Colonic mucosa (tissue), 4 donors: ENCODE measurements at regions not wholly inside any gene's neighbourhood (a gene's known extent, or its start where the extent isn't known, plus 50 kb on each side); places are given as distances from the start of the nearest gene placed in this dataset.

ENCODE experiments used
- DNase-seq: peaks from one replicate; pipeline ENCODE4 v3.0.0-alpha.2; 2020
- H3K27ac ChIP-seq: fragments of 200-600 bp; one replicate; pipeline ENCODE4 v1.8.0; 2021
- H3K27me3 ChIP-seq: fragments of 200-600 bp; one replicate; pipeline ENCODE4 v1.8.0; 2021
- H3K36me3 ChIP-seq: fragments of 200-600 bp; one replicate; pipeline ENCODE4 v1.8.0; 2021
- H3K4me1 ChIP-seq: fragments of 200-600 bp; one replicate; pipeline ENCODE4 v1.8.0; 2021; ENCODE audit warnings: mild to moderate bottlenecking
- H3K4me3 ChIP-seq: fragments of 200-600 bp; one replicate; pipeline ENCODE4 v1.8.0; 2021
- H3K9ac ChIP-seq, 2 donors: one replicate each; pipeline ENCODE4 v1.7.0; 2013; ENCODE audit warnings: control low read depth in 2 of 2, low read depth in 2 of 2, low read length in 2 of 2
- H3K9me3 ChIP-seq: fragments of 200-600 bp; one replicate; pipeline ENCODE4 v1.8.0; 2021
- intact Hi-C: fragments of 100-400 bp; cut with DNase I; formaldehyde crosslinking; loops from one replicate; pipeline ENCODE4 v1.14.1; 2022
- TF ChIP-seq, protein P1 (sequence below): fragments of 200-600 bp; IDR thresholded peaks from one replicate; pipeline ENCODE4 v1.8.0; 2022; ENCODE audit warnings: antibody characterized with exemption, mild to moderate bottlenecking
- donor health status: healthy.
- donor health status: DM: no; HTN: no; CAD: no.
- donor health status: DM: no; HTN: no; CAD: no.

GRCh38 chr13:22495819-22496218 is 685.0 kb upstream of the SGCG start:
- H3K9ac ChIP-seq: no peak overlapping the region
- no peak overlapping the region for H3K4me3 ChIP-seq
- intact Hi-C loops: no loop called here
- no peaks in the 10 kb centered on the region for H3K9me3 ChIP-seq
- TF ChIP-seq, protein P1, sequence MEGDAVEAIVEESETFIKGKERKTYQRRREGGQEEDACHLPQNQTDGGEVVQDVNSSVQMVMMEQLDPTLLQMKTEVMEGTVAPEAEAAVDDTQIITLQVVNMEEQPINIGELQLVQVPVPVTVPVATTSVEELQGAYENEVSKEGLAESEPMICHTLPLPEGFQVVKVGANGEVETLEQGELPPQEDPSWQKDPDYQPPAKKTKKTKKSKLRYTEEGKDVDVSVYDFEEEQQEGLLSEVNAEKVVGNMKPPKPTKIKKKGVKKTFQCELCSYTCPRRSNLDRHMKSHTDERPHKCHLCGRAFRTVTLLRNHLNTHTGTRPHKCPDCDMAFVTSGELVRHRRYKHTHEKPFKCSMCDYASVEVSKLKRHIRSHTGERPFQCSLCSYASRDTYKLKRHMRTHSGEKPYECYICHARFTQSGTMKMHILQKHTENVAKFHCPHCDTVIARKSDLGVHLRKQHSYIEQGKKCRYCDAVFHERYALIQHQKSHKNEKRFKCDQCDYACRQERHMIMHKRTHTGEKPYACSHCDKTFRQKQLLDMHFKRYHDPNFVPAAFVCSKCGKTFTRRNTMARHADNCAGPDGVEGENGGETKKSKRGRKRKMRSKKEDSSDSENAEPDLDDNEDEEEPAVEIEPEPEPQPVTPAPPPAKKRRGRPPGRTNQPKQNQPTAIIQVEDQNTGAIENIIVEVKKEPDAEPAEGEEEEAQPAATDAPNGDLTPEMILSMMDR: no peak
- DNase-seq: no peak
- no peaks in the 10 kb centered on the region for H3K27me3 ChIP-seq
- no peaks in the 10 kb centered on the region for H3K36me3 ChIP-seq
- H3K4me1 ChIP-seq: no peaks in the 10 kb centered on the region
- H3K27ac ChIP-seq: no peak overlapping the region

- intact Hi-C loops: no loop called here
- H3K36me3 ChIP-seq: no peaks in the 10 kb centered on the region
- H3K4me1 ChIP-seq: no peaks in the 10 kb centered on the region
- H3K27ac ChIP-seq: no peak overlapping the region
- no peak overlapping the region for H3K4me3 ChIP-seq
- no peaks in the 10 kb centered on the region for H3K27me3 ChIP-seq
- no peak overlapping the region for H3K9ac ChIP-seq
- TF ChIP-seq, protein P1: no peak
- H3K9me3 ChIP-seq: no peaks in the 10 kb centered on the region
- DNase-seq: no peak
These were observed 683.8 kb upstream of the SGCG start for GRCh38 chr13:22496803-22497508.

GRCh38 chr13:22497991-22498780 is 682.6 kb upstream of the SGCG start:
- Histone ChIP-seq H3K9me3 (no peaks in the 10 kb centered on the region), H3K27ac (no peak overlapping the region), H3K27me3 (no peaks in the 10 kb centered on the region), H3K9ac (no peak overlapping the region), H3K36me3 (no peaks in the 10 kb centered on the region), H3K4me3 (no peak overlapping the region), H3K4me1 (no peaks in the 10 kb centered on the region)
- intact Hi-C loops: no loop called here
- no peak for DNase-seq
- TF ChIP-seq, protein P1: no peak

GRCh38 chr13:22499919-22500318 is 680.9 kb upstream of the SGCG start:
- H3K9me3 ChIP-seq: no peaks in the 10 kb centered on the region

GRCh38 chr13:22505489-22505888 is 675.3 kb upstream of the SGCG start:
- H3K27me3 ChIP-seq: no peaks in the 10 kb centered on the region
- TF ChIP-seq, protein P1: no peak
- no peak for DNase-seq

More at GRCh38 chr13:22499919-22500318, 680.9 kb upstream of the SGCG start:
- Histone ChIP-seq H3K27me3 (no peaks in the 10 kb centered on the region), H3K36me3 (no peaks in the 10 kb centered on the region), H3K4me3 (no peak overlapping the region), H3K4me1 (no peaks in the 10 kb centered on the region), H3K9ac (no peak overlapping the region), H3K27ac (no peak overlapping the region)
- intact Hi-C loops: no loop called here
- no peak for DNase-seq
- TF ChIP-seq, protein P1: no peak

More at GRCh38 chr13:22505489-22505888, 675.3 kb upstream of the SGCG start:
- H3K9ac ChIP-seq: no peak overlapping the region
- H3K36me3 ChIP-seq: no peaks in the 10 kb centered on the region
- intact Hi-C loops: no loop called here
- H3K27ac ChIP-seq: no peak overlapping the region
- H3K4me3 ChIP-seq: no peak overlapping the region
- H3K4me1 ChIP-seq: no peaks in the 10 kb centered on the region
- H3K9me3 ChIP-seq: no peaks in the 10 kb centered on the region
